GM18858 (cell line): ENCODE measurements at regions not wholly inside any gene's neighbourhood (a gene's known extent, or its start where the extent isn't known, plus 50 kb on each side); places are given as distances from the start of the nearest gene placed in this dataset.

Experiments used
- ATAC-seq: cut with Tn5 transposase; IDR thresholded peaks from one replicate; pipeline ENCODE4 v1.9.1; 2021; ENCODE audit not compliant: unreplicated experiment

- no peak for ATAC-seq
These were observed 162.4 kb upstream of the GYPA start for GRCh38 chr4:144302704-144303536.

- no peak for ATAC-seq
These were observed 163.5 kb upstream of the GYPA start for GRCh38 chr4:144304025-144304424.

GRCh38 chr4:144310535-144310934, 170.0 kb upstream of the GYPA start:
- no peak for ATAC-seq

GRCh38 chr4:144313370-144313769, 172.9 kb upstream of the GYPA start:
- no peak for ATAC-seq

DNA sequence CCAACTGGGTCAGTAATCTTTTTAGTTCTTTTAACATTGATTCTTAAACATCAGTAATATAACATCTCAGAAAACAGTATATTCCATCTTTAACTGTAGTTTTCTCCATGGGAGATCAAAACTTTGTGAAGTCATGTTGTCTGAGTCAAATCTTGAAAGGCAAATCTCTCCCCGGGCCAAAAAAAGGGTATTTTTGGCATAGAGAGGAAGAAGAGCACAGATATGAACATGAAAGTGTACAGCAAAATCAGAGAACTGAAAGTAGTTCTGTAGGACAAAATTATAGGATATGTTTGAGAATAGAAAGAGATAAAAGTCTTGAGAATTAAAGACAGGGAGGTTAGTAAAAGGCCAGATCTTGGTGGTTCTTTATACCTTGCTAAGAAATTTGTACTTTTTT, 176.4 kb upstream of the GYPA start:
- ATAC-seq, result peak; percentile 85

DNA sequence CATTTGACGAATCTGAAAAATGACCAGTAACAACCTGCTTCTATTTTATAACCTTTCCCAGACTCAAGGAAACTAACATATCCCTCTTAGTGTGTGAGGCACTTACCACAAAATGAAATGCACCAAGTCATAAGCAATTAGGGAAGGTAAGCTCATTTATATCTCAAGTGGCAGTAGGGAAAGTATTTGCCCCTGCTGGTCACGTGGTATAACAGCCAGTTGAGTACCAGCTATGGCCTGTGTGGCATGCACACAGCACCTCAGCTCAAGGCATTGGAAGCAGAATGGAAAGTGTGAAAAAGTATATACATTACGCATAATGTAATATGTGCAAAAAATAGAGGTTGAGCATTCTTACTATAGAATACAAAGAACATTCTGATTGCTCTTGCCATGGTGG, 178.3 kb upstream of the GYPA start:
- ATAC-seq, result no peak

DNA sequence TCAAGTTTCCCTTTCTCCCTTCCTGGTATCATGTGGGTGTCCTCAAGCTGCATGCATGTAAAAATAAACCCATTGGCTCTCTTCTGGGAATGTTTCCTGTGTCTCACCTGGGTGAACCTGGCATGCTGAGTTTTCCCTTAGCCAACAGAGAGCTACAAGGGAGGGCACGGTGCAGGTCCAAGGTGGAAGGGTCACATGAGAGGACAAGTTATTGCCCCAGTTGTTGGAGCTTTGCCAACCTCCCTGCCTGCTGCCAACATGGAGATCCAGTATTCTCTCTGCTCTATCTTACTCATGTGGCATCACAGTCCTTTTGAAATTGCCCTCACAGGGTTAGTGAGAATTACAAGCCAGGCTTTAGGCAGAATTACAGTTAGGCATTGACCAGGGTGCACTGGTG, 196.1 kb upstream of the GYPA start:
- no peak for ATAC-seq

- ATAC-seq, result no peak
These were observed 197.6 kb upstream of the GYPA start for GRCh38 chr4:144338148-144338547.

DNA sequence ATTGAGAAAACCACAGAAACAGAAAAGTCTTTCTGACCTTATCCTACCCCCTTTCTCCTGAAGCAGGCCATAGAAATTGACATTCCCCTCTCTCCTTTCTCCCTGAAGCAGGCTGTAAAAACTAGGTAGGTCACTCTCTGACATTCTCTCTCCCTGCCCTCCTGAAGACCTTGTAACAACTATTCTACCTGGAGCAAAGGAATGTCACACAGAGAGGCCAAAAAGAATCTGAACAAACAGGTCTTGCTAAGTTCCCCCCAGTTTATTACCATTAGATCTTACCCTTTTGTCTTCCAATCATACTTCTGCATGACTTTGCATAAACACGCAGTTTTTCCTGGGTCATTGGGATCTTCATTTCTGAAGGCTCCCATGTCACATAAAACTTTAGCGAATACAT, 198.3 kb upstream of the GYPA start:
- no peak for ATAC-seq

GRCh38 chr4:144340931-144341330, 200.4 kb upstream of the GYPA start:
- no peak for ATAC-seq

GRCh38 chr4:144342949-144343760, 202.6 kb upstream of the GYPA start:
- no peak for ATAC-seq

DNA sequence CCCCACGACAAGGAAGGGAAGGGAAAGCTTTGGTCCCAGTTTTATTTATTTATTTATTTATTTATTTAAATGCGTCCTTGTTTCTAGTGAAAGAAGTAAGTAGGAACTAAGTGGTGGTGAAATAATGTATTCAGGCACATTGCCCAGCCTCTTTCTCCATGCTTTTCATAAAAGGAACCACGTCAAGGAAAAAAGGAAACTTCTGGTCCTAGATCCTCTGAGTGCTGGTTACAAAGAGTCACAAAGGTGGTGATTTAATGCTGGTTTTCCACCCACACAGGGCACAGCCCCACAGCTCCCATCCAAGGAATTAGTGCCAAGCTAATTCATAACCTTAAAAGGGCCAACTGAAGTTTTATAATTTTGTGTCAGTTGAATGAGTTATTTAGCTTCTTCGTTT, 206.6 kb upstream of the GYPA start:
- ATAC-seq, result no peak

DNA sequence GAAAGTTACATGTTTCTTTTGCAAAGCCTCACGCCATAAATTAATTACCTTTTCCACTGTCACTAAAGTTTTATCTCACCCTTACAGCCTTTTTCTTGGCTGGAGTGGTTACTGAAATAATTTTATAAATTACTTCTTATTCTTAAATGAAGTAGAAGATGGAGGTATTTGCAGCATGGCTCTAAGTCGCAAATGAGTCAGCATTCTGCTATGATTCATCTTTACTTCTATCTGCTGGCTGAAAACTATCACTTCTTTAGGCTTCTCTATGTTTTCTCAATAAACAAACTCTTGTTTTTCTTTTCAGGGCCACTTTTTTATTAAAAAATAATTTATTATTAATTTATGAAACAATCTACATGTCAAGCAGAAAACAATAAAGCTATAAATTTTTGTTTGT, 210.2 kb upstream of the GYPA start:
- no peak for ATAC-seq

DNA sequence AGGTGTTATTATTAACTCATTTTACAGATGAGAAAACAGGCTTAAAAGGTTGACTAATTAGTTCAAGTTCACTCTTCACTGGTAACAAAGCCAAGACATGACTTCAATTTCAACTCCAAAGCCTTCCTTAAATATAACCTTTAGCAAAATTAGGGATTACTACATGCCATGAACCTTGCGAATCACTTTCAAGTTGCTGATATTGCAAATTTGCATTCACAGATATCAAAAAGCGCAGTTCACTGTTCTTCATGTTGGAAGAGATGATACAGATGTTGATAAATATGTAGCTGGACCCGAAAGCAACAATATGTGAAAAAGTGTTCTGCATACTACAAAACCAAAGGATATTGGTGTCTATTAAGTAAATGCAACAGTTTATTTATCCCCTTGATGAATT, 210.8 kb upstream of the GYPA start:
- no peak for ATAC-seq

GRCh38 chr4:144353292-144353691, 212.8 kb upstream of the GYPA start:
- ATAC-seq, result no peak

DNA sequence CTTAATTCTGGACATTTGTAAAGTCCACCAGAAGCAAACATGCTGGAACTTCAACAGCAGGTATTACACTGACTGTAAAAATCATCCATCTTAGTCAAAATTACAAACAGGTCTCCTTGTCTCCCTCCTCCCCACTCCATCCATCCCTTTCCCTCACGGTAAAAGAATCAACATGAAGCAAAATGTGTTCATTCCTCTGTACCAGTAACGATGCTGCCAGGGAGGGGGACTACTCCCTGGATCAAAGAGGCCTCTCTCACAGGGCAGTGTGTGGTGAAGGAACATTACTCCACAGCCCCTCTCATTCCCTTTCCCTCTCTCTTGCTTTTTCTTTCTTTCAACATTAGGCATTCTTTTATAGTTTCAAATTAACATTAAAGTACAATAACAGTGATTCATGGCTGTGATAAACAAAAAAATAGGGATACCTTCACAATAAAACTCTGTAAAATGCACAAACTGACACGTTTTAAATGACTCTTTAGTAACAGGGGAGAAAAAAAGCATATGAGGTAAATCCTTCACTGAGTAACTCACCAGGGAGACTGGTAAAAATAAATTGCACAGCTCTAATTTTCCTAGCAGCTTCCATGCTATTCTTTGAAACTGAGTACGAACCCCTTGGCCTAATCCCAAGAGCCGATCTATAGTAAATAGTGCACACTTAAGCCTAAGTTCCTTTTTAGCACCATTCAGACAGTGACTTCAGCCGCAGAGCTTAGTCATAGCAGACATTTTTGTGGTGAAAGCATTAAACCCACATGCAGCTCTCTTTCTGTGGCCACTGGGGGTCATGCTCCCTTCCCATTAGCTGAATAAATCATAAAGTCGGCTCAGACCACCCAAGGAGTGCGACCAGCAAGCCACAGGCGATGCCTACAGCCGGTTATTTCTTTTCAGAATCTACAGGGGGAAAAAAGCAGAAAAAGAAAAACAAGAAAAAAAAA, 215.6 kb upstream of the GYPA start:
- ATAC-seq, result peak; percentile 93

DNA sequence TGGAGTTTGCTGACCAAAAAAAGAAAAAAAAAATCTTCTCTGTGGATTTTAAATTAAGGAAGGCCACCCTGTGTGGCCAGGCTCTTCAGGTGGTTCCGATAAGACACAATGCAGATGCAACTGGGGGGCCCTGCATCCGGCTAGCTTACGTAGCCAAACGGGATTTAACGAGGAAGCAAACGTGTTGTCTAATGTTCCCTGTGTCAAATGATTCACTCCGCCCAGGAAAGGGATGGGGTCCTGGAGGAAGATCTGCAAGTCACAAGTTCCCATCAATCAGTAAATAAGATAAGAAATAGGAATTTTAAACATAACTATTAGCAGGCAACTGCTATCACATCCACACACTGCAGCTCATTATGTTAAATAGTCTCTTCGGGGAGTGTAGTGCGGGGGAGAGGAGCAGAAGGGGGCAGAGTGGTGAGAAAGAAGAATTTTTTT, 216.4 kb upstream of the GYPA start:
- no peak for ATAC-seq

DNA sequence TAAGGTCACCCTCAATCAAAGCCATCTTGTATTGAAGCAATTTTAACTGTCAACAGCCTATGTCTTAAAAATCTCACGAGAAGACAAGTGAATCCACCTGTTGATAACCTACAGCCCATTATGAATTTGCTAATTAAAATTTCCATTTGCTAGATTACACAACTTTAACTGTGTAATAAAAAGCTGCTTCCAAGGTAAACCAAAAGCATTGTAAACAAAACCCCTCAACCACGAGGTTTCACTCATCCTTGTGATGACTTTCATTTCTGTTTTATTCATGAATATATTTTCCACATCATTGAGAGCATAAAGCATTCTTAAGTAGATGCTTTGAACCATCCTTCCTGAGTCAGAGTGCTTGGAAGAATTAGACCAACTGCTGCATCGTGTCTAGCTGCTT, 217.5 kb upstream of the GYPA start:
- peak; percentile 42 for ATAC-seq

GRCh38 chr4:144360146-144360793, 219.8 kb upstream of the GYPA start:
- ATAC-seq, result no peak

DNA sequence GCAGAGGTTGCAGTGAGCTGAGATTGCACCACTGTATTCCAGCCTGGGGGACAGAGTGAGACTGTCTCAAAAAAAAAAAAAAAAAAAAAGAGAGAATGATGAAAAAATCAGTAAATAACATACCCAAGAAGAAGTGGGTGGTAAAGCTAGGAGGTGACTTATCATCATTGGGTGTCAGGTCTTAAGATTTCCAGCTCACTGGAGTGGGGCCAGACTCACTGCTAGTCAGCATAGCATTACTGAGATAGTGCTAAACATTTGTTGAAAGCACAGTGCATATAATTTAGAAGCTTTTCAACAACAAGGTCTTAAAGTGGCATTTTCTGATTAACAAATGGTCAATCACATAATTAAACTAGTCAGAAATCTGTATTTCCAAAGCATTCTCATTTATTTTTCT, 221.8 kb upstream of the GYPA start:
- ATAC-seq, result no peak

GRCh38 chr4:144363890-144364289, 223.4 kb upstream of the GYPA start:
- no peak for ATAC-seq
